ENCODE measurements at regions not wholly inside any gene's neighbourhood (a gene's known extent, or its start where the extent isn't known, plus 50 kb on each side); places are given as distances from the start of the nearest gene placed in this dataset.
"Not testable (repeated sequence)": the region's sequence is repeated elsewhere in the genome, so short reads cannot be mapped to it uniquely, and the experiment has no call there.

DNA sequence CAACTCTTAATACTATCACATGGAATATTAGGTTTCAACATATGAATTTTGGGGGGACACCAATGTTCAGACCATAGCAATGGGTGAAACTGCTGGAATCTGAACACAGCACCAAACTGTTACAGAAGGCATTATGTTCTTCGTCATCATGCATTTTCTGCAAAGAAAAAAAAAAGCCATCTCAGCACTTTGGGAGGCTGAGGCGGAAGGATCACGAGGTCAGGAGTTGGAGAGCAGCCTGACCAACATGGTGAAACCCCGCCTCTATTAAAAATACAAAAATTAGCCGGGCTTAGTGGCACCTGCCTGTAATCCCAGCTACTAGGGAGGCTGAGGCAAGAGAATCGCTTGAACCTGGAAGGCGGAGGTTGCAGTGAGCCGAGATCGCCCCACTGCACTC is 80.9 kb upstream of the DGKG start:
- TF ChIP-seq, protein P1, sequence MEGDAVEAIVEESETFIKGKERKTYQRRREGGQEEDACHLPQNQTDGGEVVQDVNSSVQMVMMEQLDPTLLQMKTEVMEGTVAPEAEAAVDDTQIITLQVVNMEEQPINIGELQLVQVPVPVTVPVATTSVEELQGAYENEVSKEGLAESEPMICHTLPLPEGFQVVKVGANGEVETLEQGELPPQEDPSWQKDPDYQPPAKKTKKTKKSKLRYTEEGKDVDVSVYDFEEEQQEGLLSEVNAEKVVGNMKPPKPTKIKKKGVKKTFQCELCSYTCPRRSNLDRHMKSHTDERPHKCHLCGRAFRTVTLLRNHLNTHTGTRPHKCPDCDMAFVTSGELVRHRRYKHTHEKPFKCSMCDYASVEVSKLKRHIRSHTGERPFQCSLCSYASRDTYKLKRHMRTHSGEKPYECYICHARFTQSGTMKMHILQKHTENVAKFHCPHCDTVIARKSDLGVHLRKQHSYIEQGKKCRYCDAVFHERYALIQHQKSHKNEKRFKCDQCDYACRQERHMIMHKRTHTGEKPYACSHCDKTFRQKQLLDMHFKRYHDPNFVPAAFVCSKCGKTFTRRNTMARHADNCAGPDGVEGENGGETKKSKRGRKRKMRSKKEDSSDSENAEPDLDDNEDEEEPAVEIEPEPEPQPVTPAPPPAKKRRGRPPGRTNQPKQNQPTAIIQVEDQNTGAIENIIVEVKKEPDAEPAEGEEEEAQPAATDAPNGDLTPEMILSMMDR (IDR thresholded peaks at IDR 0.05), result not testable (repeated sequence)
- TF ChIP-seq POLR2A (IDR thresholded peaks at IDR 0.05), result not testable (repeated sequence)
